G401.6 (cell line): ENCODE measurements at regions not wholly inside any gene's neighbourhood (a gene's known extent, or its start where the extent isn't known, plus 50 kb on each side); places are given as distances from the start of the nearest gene placed in this dataset.
"Not testable (repeated sequence)": the region's sequence is repeated elsewhere in the genome, so short reads cannot be mapped to it uniquely, and the experiment has no call there.

Experiments
- FAIRE-seq: peaks from 2 replicates; lab custom pipeline; 2012; peaks lifted over from hg19 to GRCh38; lab: Jason Lieb, UNC

- no peak for FAIRE-seq
Observed at GRCh38 chr20:19120011-19120410, 92.4 kb upstream of the SLC24A3 start.

- no peak for FAIRE-seq
Observed at GRCh38 chr20:19120569-19120968, 91.9 kb upstream of the SLC24A3 start.

- FAIRE-seq: no peak
Observed at GRCh38 chr20:19121463-19121862, 91.0 kb upstream of the SLC24A3 start.

GRCh38 chr20:19121916-19122315 is 90.5 kb upstream of the SLC24A3 start:
- no peak for FAIRE-seq

GRCh38 chr20:19122395-19122794 is 90.0 kb upstream of the SLC24A3 start:
- no peak for FAIRE-seq

GRCh38 chr20:19125508-19125907 is 86.9 kb upstream of the SLC24A3 start:
- FAIRE-seq: no peak

GRCh38 chr20:19129306-19129705 is 83.1 kb upstream of the SLC24A3 start:
- no peak for FAIRE-seq

GRCh38 chr20:19129976-19130612 is 82.3 kb upstream of the SLC24A3 start:
- no peak for FAIRE-seq

GRCh38 chr20:19130613-19130984 is 81.8 kb upstream of the SLC24A3 start:
- no peak for FAIRE-seq

GRCh38 chr20:19137641-19138040 is 74.8 kb upstream of the SLC24A3 start:
- no peak for FAIRE-seq

- FAIRE-seq: no peak
Observed at GRCh38 chr20:19138758-19139157, 73.7 kb upstream of the SLC24A3 start.

GRCh38 chr20:19139584-19139983 is 72.9 kb upstream of the SLC24A3 start:
- FAIRE-seq: not testable (repeated sequence)

GRCh38 chr20:19141998-19142397 is 70.4 kb upstream of the SLC24A3 start:
- no peak for FAIRE-seq

- FAIRE-seq: peak; percentile 56
Observed at GRCh38 chr20:19143890-19144289, 68.6 kb upstream of the SLC24A3 start.

GRCh38 chr20:19161336-19161735 is 51.1 kb upstream of the SLC24A3 start:
- FAIRE-seq: no peak
